GM19324 (cell line): ENCODE measurements at regions not wholly inside any gene's neighbourhood (a gene's known extent, or its start where the extent isn't known, plus 50 kb on each side); places are given as distances from the start of the nearest gene placed in this dataset.

Experiments used
- ATAC-seq: cut with Tn5 transposase; IDR thresholded peaks from one replicate; pipeline ENCODE4 v1.9.1; 2021; ENCODE audit warnings: mild to moderate bottlenecking, moderate library complexity; ENCODE audit not compliant: unreplicated experiment, low FRiP score

- ATAC-seq, result no peak
Observed at GRCh38 chr11:27968461-27968860, 139.5 kb downstream of the KIF18A start.

- ATAC-seq, result no peak
Observed at GRCh38 chr11:27965559-27965958, 142.4 kb downstream of the KIF18A start.

- no peak for ATAC-seq
Observed at GRCh38 chr11:27963370-27963769, 144.6 kb downstream of the KIF18A start.

GRCh38 chr11:27949951-27950738, 157.8 kb downstream of the KIF18A start:
- ATAC-seq, result no peak

GRCh38 chr11:27945348-27945747, 162.6 kb downstream of the KIF18A start:
- ATAC-seq, result no peak

- ATAC-seq, result no peak
Observed at GRCh38 chr11:27938011-27938410, 169.9 kb downstream of the KIF18A start.

- ATAC-seq, result no peak
Observed at GRCh38 chr11:27934830-27935145, 173.2 kb downstream of the KIF18A start.

- ATAC-seq, result no peak
Observed at GRCh38 chr11:27933992-27934829, 173.7 kb downstream of the KIF18A start.

GRCh38 chr11:27931770-27932169, 176.2 kb downstream of the KIF18A start:
- ATAC-seq, result no peak

- no peak for ATAC-seq
Observed at GRCh38 chr11:27930946-27931345, 177.0 kb downstream of the KIF18A start.

GRCh38 chr11:27928809-27929208, 179.1 kb downstream of the KIF18A start:
- ATAC-seq, result no peak

GRCh38 chr11:27926981-27927481, 180.9 kb downstream of the KIF18A start:
- ATAC-seq, result no peak

GRCh38 chr11:27926486-27926885, 181.5 kb downstream of the KIF18A start:
- no peak for ATAC-seq

GRCh38 chr11:27921472-27921871, 186.5 kb downstream of the KIF18A start:
- ATAC-seq, result no peak

GRCh38 chr11:27916541-27917100, 191.3 kb downstream of the KIF18A start:
- ATAC-seq, result peak; percentile 88

GRCh38 chr11:27914080-27914479, 193.9 kb downstream of the KIF18A start:
- no peak for ATAC-seq

GRCh38 chr11:27913650-27914049, 194.3 kb downstream of the KIF18A start:
- ATAC-seq, result no peak

- no peak for ATAC-seq
Observed at GRCh38 chr11:27912916-27913315, 195.0 kb downstream of the KIF18A start.

- ATAC-seq, result no peak
Observed at GRCh38 chr11:27910186-27910931, 197.6 kb downstream of the KIF18A start.

GRCh38 chr11:27909386-27909785, 198.6 kb downstream of the KIF18A start:
- ATAC-seq, result no peak

- no peak for ATAC-seq
Observed at GRCh38 chr11:27908621-27909020, 199.3 kb downstream of the KIF18A start.
